Activated CD4-positive, alpha-beta T cell treated with anti-CD3 and anti-CD28 coated beads, Interleukin-2, amount 10 ng/mL, durations not matched to agents 24 days and 14 days (primary cell): ENCODE measurements at regions not wholly inside any gene's neighbourhood (a gene's known extent, or its start where the extent isn't known, plus 50 kb on each side); places are given as distances from the start of the nearest gene placed in this dataset.

Source experiments
- DNase-seq: peaks from one replicate; pipeline ENCODE4 v3.0.0; 2022
- H3K27ac Mint-ChIP-seq: one replicate; pipeline ENCODE4 v1.8.0; 2022; ENCODE audit warnings: mild to moderate bottlenecking, mixed read lengths
- H3K27me3 Mint-ChIP-seq: one replicate; pipeline ENCODE4 v1.8.0; 2022; ENCODE audit warnings: mixed read lengths
- H3K36me3 Mint-ChIP-seq: one replicate; pipeline ENCODE4 v1.8.0; 2022; ENCODE audit warnings: low read depth, mild to moderate bottlenecking, mixed read lengths
- H3K4me1 Mint-ChIP-seq: one replicate; pipeline ENCODE4 v1.8.0; 2021; ENCODE audit warnings: mixed read lengths
- H3K4me3 Mint-ChIP-seq: one replicate; pipeline ENCODE4 v1.8.0; 2022; ENCODE audit warnings: mild to moderate bottlenecking, moderate library complexity, mixed read lengths
- H3K9me3 Mint-ChIP-seq: one replicate; pipeline ENCODE4 v1.8.0; 2021; ENCODE audit warnings: mixed read lengths
- intact Hi-C: fragments of 100-400 bp; cut with micrococcal nuclease; formaldehyde crosslinking; loops from one replicate; pipeline ENCODE4 v1.15.1; 2023

GRCh38 chr6:99013661-99014060, 65.9 kb upstream of the FBXL4 start:
- Mint-ChIP-seq H3K27ac (no peak overlapping the region), H3K4me1 (peaks cover 4% of the 10 kb centered on the region), H3K9me3 (no peaks in the 10 kb centered on the region), H3K36me3 (no peaks in the 10 kb centered on the region), H3K27me3 (peaks cover 5% of the 10 kb centered on the region), H3K4me3 (no peak overlapping the region)
- no peak for DNase-seq
- intact Hi-C loops = no loop called here

DNA sequence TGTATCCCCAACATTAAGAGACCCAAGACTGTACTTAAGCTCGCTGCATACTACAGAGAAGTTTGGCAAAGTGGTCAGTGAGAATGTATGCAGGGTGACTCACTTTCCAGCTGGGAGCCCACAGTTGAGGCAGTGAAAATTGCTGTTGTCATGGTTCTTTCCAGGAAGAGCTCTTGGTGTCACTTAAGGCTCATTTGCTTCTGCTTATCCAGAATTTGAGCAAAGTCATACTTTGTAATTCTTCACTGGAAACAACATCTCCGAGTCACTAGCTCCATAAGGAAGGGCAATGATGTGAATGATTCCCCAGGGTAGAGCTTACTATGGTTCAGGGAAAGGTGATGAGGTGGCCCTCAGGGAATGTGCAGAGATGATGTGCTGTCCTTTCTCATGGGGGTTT, 65.4 kb upstream of the FBXL4 start:
- no peak overlapping the region for H3K4me3 Mint-ChIP-seq
- peaks cover 5% of the 10 kb centered on the region for H3K27me3 Mint-ChIP-seq
- intact Hi-C loops = no loop called here
- peaks cover 4% of the 10 kb centered on the region for H3K4me1 Mint-ChIP-seq
- H3K36me3 Mint-ChIP-seq = no peaks in the 10 kb centered on the region
- no peak overlapping the region for H3K27ac Mint-ChIP-seq
- H3K9me3 Mint-ChIP-seq = no peaks in the 10 kb centered on the region
- no peak for DNase-seq

DNA sequence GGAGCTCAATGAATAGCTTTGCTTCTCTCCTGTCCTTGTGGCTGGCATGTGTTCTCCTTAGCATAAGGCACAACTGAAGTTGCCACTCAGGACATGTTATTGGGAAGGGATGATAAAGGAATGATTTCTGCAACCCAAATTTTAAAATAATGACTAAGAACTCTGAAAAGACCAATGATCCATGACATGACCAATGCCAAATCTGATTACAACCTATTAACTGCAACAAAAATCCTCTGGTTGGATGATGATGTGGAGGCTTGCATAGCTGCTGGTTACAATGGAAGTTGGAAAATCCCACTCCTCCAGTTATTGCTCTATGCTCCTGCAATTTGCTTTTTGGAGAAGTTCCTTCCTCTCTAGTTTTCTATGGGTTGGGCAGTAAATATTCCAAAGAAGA, 63.4 kb upstream of the FBXL4 start:
- no peak overlapping the region for H3K4me3 Mint-ChIP-seq
- no peaks in the 10 kb centered on the region for H3K9me3 Mint-ChIP-seq
- DNase-seq = no peak
- H3K4me1 Mint-ChIP-seq = no peaks in the 10 kb centered on the region
- no peak overlapping the region for H3K27ac Mint-ChIP-seq
- H3K27me3 Mint-ChIP-seq = peaks cover 2% of the 10 kb centered on the region
- intact Hi-C loops = no loop called here
- no peaks in the 10 kb centered on the region for H3K36me3 Mint-ChIP-seq

- H3K4me1 Mint-ChIP-seq = no peaks in the 10 kb centered on the region
- H3K27ac Mint-ChIP-seq = no peak overlapping the region
- DNase-seq = no peak
- no peaks in the 10 kb centered on the region for H3K9me3 Mint-ChIP-seq
- peaks cover 3% of the 10 kb centered on the region for H3K27me3 Mint-ChIP-seq
- H3K4me3 Mint-ChIP-seq = no peak overlapping the region
- H3K36me3 Mint-ChIP-seq = no peaks in the 10 kb centered on the region
- intact Hi-C loops = no loop called here
Observed at GRCh38 chr6:99002831-99003230, 55.1 kb upstream of the FBXL4 start.

- Mint-ChIP-seq H3K36me3 (no peaks in the 10 kb centered on the region), H3K27me3 (peaks cover 12% of the 10 kb centered on the region), H3K4me1 (no peaks in the 10 kb centered on the region), H3K4me3 (no peak overlapping the region), H3K9me3 (no peaks in the 10 kb centered on the region), H3K27ac (no peak overlapping the region)
- intact Hi-C loops = no loop called here
- DNase-seq = no peak
Observed at GRCh38 chr6:98998103-98998502, 50.4 kb upstream of the FBXL4 start.
